SK-N-SH (cell line): ENCODE measurements at regions not wholly inside any gene's neighbourhood (a gene's known extent, or its start where the extent isn't known, plus 50 kb on each side); places are given as distances from the start of the nearest gene placed in this dataset.

Experiments
- CTCF ChIA-PET: fragments of 300-600, 350-600 bp; formaldehyde crosslinking; extraction: SDS; loops from one replicate; lab custom pipeline; 2021; lab: Yijun Ruan, JAX
- POLR2A ChIA-PET: fragments of 350-600 bp; sonication (Branson Sonifier 250); formaldehyde crosslinking; extraction: SDS; loops from one replicate; lab custom pipeline; 2020; ENCODE audit warnings: antibody characterized with exemption, inconsistent platforms; lab: Yijun Ruan, JAX
- DNase-seq: peaks from one replicate; pipeline ENCODE4 v3.0.0; 2012
- H2AFZ ChIP-seq: fragments of 200-600 bp; sonication (generic); 2 replicates; pipeline ENCODE4 v1.8.1; 2016; ENCODE audit warnings: antibody characterized with exemption, mild to moderate bottlenecking, low read depth
- H3F3A ChIP-seq: fragments of 200-600 bp; sonication (generic); replicated peaks from 2 replicates; pipeline ENCODE3; 2016; ENCODE audit warnings: antibody characterized with exemption, mild to moderate bottlenecking; ENCODE audit not compliant: insufficient read depth
- H3K27ac ChIP-seq, 2 experiments: fragments of 200-500 bp in 1 of 2; fragments of 200-600 bp in 1 of 2; sonication (Bioruptor generic) in 1 of 2; sonication (generic), shearing (Covaris generic) in 1 of 2; 2 replicates each; pipeline versions ENCODE4 v1.5.1 to v1.6.1; 2014 to 2016; ENCODE audit warnings: low read depth in 2 of 2, inconsistent platforms in 1 of 2, low read length in 1 of 2, mild to moderate bottlenecking in 1 of 2, mixed read lengths in 1 of 2
- H3K27me3 ChIP-seq: fragments of 200-600 bp; sonication (generic), shearing (Covaris generic); 2 replicates; pipeline ENCODE4 v1.6.1; 2016; ENCODE audit warnings: mixed run types; ENCODE audit not compliant: insufficient read depth
- H3K36me3 ChIP-seq, 2 experiments: fragments of 200-500 bp in 1 of 2; fragments of 200-600 bp in 1 of 2; sonication (Bioruptor generic) in 1 of 2; sonication (generic) in 1 of 2; replicated peaks in 1 of 2; 2 replicates each; pipeline versions ENCODE3 to v1.5.1; 2014 to 2016; ENCODE audit warnings: low read length in 1 of 2, mild to moderate bottlenecking in 1 of 2; ENCODE audit not compliant: insufficient read depth in 2 of 2, control insufficient read depth in 1 of 2
- H3K4me1 ChIP-seq, 2 experiments: fragments of 200-500 bp in 1 of 2; fragments of 200-600 bp in 1 of 2; sonication (Bioruptor generic) in 1 of 2; sonication (generic), shearing (Covaris generic) in 1 of 2; 2 replicates each; pipeline versions ENCODE4 v1.5.1 to v1.6.1; 2014 to 2016; ENCODE audit warnings: low read depth in 1 of 2, low read length in 1 of 2, mixed run types in 1 of 2; ENCODE audit not compliant: insufficient read depth in 2 of 2, control insufficient read depth in 1 of 2
- H3K4me2 ChIP-seq: fragments of 200-600 bp; sonication (generic), shearing (Covaris generic); 2 replicates; pipeline ENCODE4 v1.6.1; 2017; ENCODE audit warnings: mixed run types
- H3K4me3 ChIP-seq, 2 experiments: fragments of 200-500 bp in 1 of 2; fragments of 200-600 bp in 1 of 2; sonication (Bioruptor generic) in 1 of 2; sonication (generic), shearing (Covaris generic) in 1 of 2; 2 replicates each; pipeline versions ENCODE4 v1.5.1 to v1.8.1; 2014 to 2016; ENCODE audit warnings: low read depth in 2 of 2, inconsistent platforms in 1 of 2, low read length in 1 of 2, mild to moderate bottlenecking in 1 of 2, mixed read lengths in 1 of 2, moderate library complexity in 1 of 2
- H3K79me2 ChIP-seq: fragments of 200-600 bp; sonication (generic); 2 replicates; pipeline ENCODE4 v1.8.1; 2017; ENCODE audit warnings: mild to moderate bottlenecking; ENCODE audit not compliant: insufficient read depth
- H3K9ac ChIP-seq: fragments of 200-600 bp; sonication (generic); 2 replicates; pipeline ENCODE4 v1.6.1; 2017; ENCODE audit warnings: mixed run types
- H3K9me2 ChIP-seq: fragments of 200-600 bp; sonication (generic); 2 replicates; pipeline ENCODE4 v1.6.1; 2017; ENCODE audit warnings: mixed run types
- H3K9me3 ChIP-seq: fragments of 200-600 bp; sonication (generic); 2 replicates; pipeline ENCODE4 v1.6.1; 2017; ENCODE audit warnings: mixed run types, mild to moderate bottlenecking, moderate library complexity
- H4K20me1 ChIP-seq: fragments of 200-600 bp; sonication (generic); 2 replicates; pipeline ENCODE4 v1.6.1; 2017; ENCODE audit warnings: mild to moderate bottlenecking, mixed run types; ENCODE audit not compliant: insufficient read depth
- CTCF ChIP-seq: fragments of 200-600 bp; sonication (generic); IDR thresholded peaks from 2 replicates; pipeline ENCODE4 v1.6.1; 2017; ENCODE audit warnings: antibody characterized with exemption, mild to moderate bottlenecking, moderate library complexity
- EP300 ChIP-seq, 2 experiments: IDR thresholded peaks; 2 replicates each; pipeline versions ENCODE4 v1.4.0 to v1.6.1; 2012; ENCODE audit warnings: borderline replicate concordance in 1 of 2, low read depth in 1 of 2, low read length in 1 of 2
- FOXM1 ChIP-seq: IDR thresholded peaks from 2 replicates; pipeline ENCODE4 v1.4.0; 2012; ENCODE audit warnings: low read depth, mild to moderate bottlenecking
- GABPA ChIP-seq: IDR thresholded peaks from 2 replicates; pipeline ENCODE4 v1.4.0; 2012; ENCODE audit warnings: low read depth, mild to moderate bottlenecking
- MAX ChIP-seq: IDR thresholded peaks from 2 replicates; pipeline ENCODE4 v1.4.0; 2012; ENCODE audit warnings: low read depth
- MXI1 ChIP-seq: IDR thresholded peaks from 2 replicates; pipeline ENCODE4 v1.6.1; 2012; ENCODE audit warnings: mild to moderate bottlenecking, low read depth, low read length, improper control_type of control experiment
- NRF1 ChIP-seq: IDR thresholded peaks from 2 replicates; pipeline ENCODE4 v1.6.1; 2012; ENCODE audit warnings: low read depth, mild to moderate bottlenecking, low read length
- POLR2AphosphoS5 ChIP-seq: IDR thresholded peaks from 2 replicates; pipeline ENCODE4 v1.6.1; 2012; ENCODE audit warnings: low read depth, low read length
- RAD21 ChIP-seq: IDR thresholded peaks from 2 replicates; pipeline ENCODE4 v1.6.1; 2012; ENCODE audit warnings: mild to moderate bottlenecking, low read length
- RCOR1 ChIP-seq: fragments of 150-350 bp; IDR thresholded peaks from 2 replicates; pipeline ENCODE4 v1.6.1; 2017; ENCODE audit warnings: antibody characterized with exemption, low read length
- REST ChIP-seq: IDR thresholded peaks from 2 replicates; pipeline ENCODE4 v1.6.1; 2012; ENCODE audit warnings: mild to moderate bottlenecking, low read depth, low read length, moderate library complexity
- RFX5 ChIP-seq: IDR thresholded peaks from 2 replicates; pipeline ENCODE4 v1.6.1; 2012; ENCODE audit warnings: mild to moderate bottlenecking, improper control_type of control experiment, low read length
- TAF1 ChIP-seq: IDR thresholded peaks from 2 replicates; pipeline ENCODE4 v1.6.1; 2012; ENCODE audit warnings: low read depth, mild to moderate bottlenecking, low read length, moderate library complexity, borderline replicate concordance
- TCF12 ChIP-seq: IDR thresholded peaks from 2 replicates; pipeline ENCODE4 v1.4.0; 2012
- TEAD4 ChIP-seq: IDR thresholded peaks from 2 replicates; pipeline ENCODE4 v1.4.0; 2012; ENCODE audit warnings: mild to moderate bottlenecking, borderline replicate concordance; ENCODE audit not compliant: insufficient read depth
- USF1 ChIP-seq: IDR thresholded peaks from 2 replicates; pipeline ENCODE4 v1.4.0; 2012; ENCODE audit warnings: low read depth, borderline replicate concordance
- ZBTB33 ChIP-seq: IDR thresholded peaks from 2 replicates; pipeline ENCODE4 v1.4.0; 2012; ENCODE audit warnings: low read depth, borderline replicate concordance
- WGBS: methylation state at CpG from one replicate; pipeline ENCODE4 v1.1.6; 2017; ENCODE audit warnings: low lambda C conversion rate; 5-methylcytosine and 5-hydroxymethylcytosine counted together

- ChIA-PET CTCF (no interaction called here), POLR2A (no interaction called here)
- H3K4me2 ChIP-seq, result no peak overlapping the region
- H3K9me3 ChIP-seq, result no peaks in the 10 kb centered on the region
- no peaks in the 10 kb centered on the region for H3K9me2 ChIP-seq
- no peak for DNase-seq
- no peaks in the 10 kb centered on the region for H3K36me3 ChIP-seq
- H2AFZ ChIP-seq, result no peak overlapping the region
- no peaks in the 10 kb centered on the region for H4K20me1 ChIP-seq
- H3K9ac ChIP-seq, result no peak overlapping the region
- no peaks in the 10 kb centered on the region for H3F3A ChIP-seq
- no peaks in the 10 kb centered on the region for H3K4me1 ChIP-seq
- 37% methylated on average over 3 of the region's 4 CpGs for WGBS
- no peaks in the 10 kb centered on the region for H3K79me2 ChIP-seq
- H3K27ac ChIP-seq, result no peak overlapping the region
- peaks cover 5% of the 10 kb centered on the region; the same call in 1 of the 2 replicates for H3K27me3 ChIP-seq
- TF ChIP-seq GABPA (no peak), RCOR1 (no peak), RFX5 (no peak), USF1 (no peak), TEAD4 (no peak), CTCF (no peak), TAF1 (no peak), MXI1 (no peak), REST (no peak), NRF1 (no peak), TCF12 (no peak), POLR2AphosphoS5 (no peak), EP300 (IDR thresholded peaks at IDR 0.05; ENCODE audit: borderline replicate concordance in 1 of 2, low read depth in 1 of 2, low read length in 1 of 2) (no peak), RAD21 (no peak), FOXM1 (no peak), ZBTB33 (no peak), MAX (no peak)
- TF ChIP-seq, all 33 proteins: peak for 0
- no peak overlapping the region for H3K4me3 ChIP-seq
These were observed 67.7 kb downstream of the CALM1 start for GRCh38 chr14:90464481-90464880.
